ENCODE measurements at regions not wholly inside any gene's neighbourhood (a gene's known extent, or its start where the extent isn't known, plus 50 kb on each side); places are given as distances from the start of the nearest gene placed in this dataset.
"Not testable (repeated sequence)": the region's sequence is repeated elsewhere in the genome, so short reads cannot be mapped to it uniquely, and the experiment has no call there.

GRCh38 chr18:79579807-79580497, 99.7 kb upstream of the CTDP1 start:
- DNase-seq: no peak

- no peak for DNase-seq
Measured at GRCh38 chr18:79580498-79581171, 99.0 kb upstream of the CTDP1 start.

- DNase-seq: no peak
Measured at GRCh38 chr18:79581406-79581805, 98.2 kb upstream of the CTDP1 start.

- no peak for DNase-seq
Measured at GRCh38 chr18:79581911-79582310, 97.7 kb upstream of the CTDP1 start.

- DNase-seq: no peak
Measured at GRCh38 chr18:79582978-79583377, 96.6 kb upstream of the CTDP1 start.

GRCh38 chr18:79583426-79583825, 96.2 kb upstream of the CTDP1 start:
- no peak for DNase-seq

- no peak for DNase-seq
Measured at GRCh38 chr18:79583984-79584401, 95.6 kb upstream of the CTDP1 start.

GRCh38 chr18:79584491-79585394, 94.9 kb upstream of the CTDP1 start:
- no peak for DNase-seq

- DNase-seq: no peak
Measured at GRCh38 chr18:79585395-79586370, 93.9 kb upstream of the CTDP1 start.

- no peak for DNase-seq
Measured at GRCh38 chr18:79586436-79587225, 93.0 kb upstream of the CTDP1 start.

- DNase-seq: no peak
Measured at GRCh38 chr18:79587226-79587741, 92.3 kb upstream of the CTDP1 start.

- DNase-seq: no peak
Measured at GRCh38 chr18:79587779-79588635, 91.6 kb upstream of the CTDP1 start.

- peak in 7 of 14 donors; percentile 27 to 83 (median 46) for DNase-seq
Measured at GRCh38 chr18:79588636-79589481, 90.7 kb upstream of the CTDP1 start.

- no peak for DNase-seq
Measured at GRCh38 chr18:79589601-79590091, 90.0 kb upstream of the CTDP1 start.

- DNase-seq: peak in 2 of 14 donors; percentile 15 to 40
Measured at GRCh38 chr18:79590191-79591031, 89.2 kb upstream of the CTDP1 start.

- DNase-seq: no peak
Measured at GRCh38 chr18:79591032-79591308, 88.6 kb upstream of the CTDP1 start.

- not testable (repeated sequence) for DNase-seq
Measured at GRCh38 chr18:79592684-79593083, 86.9 kb upstream of the CTDP1 start.

- no peak for DNase-seq
Measured at GRCh38 chr18:79595876-79596374, 83.7 kb upstream of the CTDP1 start.
